ENCODE measurements at regions not wholly inside any gene's neighbourhood (a gene's known extent, or its start where the extent isn't known, plus 50 kb on each side); places are given as distances from the start of the nearest gene placed in this dataset.
"Not testable (repeated sequence)": the region's sequence is repeated elsewhere in the genome, so short reads cannot be mapped to it uniquely, and the experiment has no call there.

- DNase-seq (ENCODE audit: low spot score): no peak
- in situ Hi-C loops (cut with HindIII; ENCODE audit: low sequenced_read_pairs): no loop called here
These were observed 445.2 kb upstream of the ID4 start for GRCh38 chr6:19391926-19392325.

DNA sequence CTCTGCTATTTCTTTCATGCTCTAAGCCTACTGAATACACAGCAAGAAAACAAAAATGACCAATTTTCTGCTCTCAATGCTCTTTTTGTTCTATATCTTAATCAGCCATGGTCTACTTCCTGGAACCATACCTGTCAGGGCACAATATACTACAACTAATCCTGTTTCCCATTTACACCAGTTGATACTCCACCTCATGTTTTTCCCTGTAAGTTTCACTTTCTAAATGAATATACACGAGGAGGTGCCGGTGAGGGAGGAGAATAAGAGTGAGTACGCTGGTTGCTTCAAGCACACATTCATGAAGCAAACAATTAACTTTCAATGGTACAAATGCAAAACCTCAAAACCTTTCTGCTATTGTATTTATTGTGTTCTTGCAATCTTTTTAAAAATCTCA is 443.1 kb upstream of the ID4 start:
- DNase-seq (ENCODE audit: low spot score): no peak
- in situ Hi-C loops (cut with HindIII; ENCODE audit: low sequenced_read_pairs): no loop called here

DNA sequence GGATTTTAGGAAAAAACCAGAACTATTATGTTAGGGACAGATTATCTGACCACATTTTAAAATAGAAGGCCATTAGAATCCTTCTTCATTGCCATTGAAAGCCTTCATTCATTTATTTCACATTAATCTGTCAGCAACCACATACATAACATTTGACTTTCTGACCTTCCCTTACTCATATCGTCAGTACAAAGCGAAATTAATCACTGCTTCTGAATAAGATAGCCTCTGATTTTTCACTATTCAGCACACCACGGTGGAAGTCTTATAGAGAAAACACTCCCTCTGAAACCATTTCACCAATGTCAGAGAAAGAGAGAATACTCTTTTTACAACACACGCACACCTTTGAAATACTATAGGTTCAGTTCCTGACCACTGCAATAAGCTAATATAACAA is 442.5 kb upstream of the ID4 start:
- no peak for DNase-seq (ENCODE audit: low spot score)
- in situ Hi-C loops (cut with HindIII; ENCODE audit: low sequenced_read_pairs): no loop called here

- in situ Hi-C loops (cut with HindIII; ENCODE audit: low sequenced_read_pairs): no loop called here
- DNase-seq (ENCODE audit: low spot score): no peak
These were observed 441.9 kb upstream of the ID4 start for GRCh38 chr6:19395316-19395715.

- DNase-seq (ENCODE audit: low spot score): peak; percentile 87
- in situ Hi-C loops (cut with HindIII; ENCODE audit: low sequenced_read_pairs): no loop called here
These were observed 437.8 kb upstream of the ID4 start for GRCh38 chr6:19399406-19399805.

DNA sequence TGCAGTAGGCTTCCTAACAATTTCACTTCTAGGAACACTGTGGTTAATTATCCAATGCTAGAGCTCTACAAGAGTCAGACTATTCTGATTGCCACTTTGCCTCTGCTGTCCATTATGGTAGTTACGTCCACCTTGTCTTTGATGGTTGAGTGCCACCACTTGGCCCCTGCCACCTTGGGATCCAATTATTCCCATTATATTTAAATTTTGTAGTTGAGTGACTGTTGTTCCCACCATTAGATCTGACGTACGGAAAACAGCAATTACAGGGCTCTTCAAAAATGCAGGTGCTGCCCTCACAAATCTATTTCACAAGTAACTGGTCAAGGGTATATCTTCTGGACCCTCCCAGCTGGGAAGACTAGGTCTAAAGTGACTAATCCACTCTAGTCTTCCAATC is 432.3 kb upstream of the ID4 start:
- DNase-seq (ENCODE audit: low spot score); in situ Hi-C loops (cut with HindIII; ENCODE audit: low sequenced_read_pairs): not testable (repeated sequence)

GRCh38 chr6:19408331-19408730 is 428.8 kb upstream of the ID4 start:
- DNase-seq (ENCODE audit: low spot score): peak; percentile 36
- in situ Hi-C loops (cut with HindIII; ENCODE audit: low sequenced_read_pairs): no loop called here

GRCh38 chr6:19410481-19410880 is 426.7 kb upstream of the ID4 start:
- no peak for DNase-seq (ENCODE audit: low spot score)
- in situ Hi-C loops (cut with HindIII; ENCODE audit: low sequenced_read_pairs): no loop called here

DNA sequence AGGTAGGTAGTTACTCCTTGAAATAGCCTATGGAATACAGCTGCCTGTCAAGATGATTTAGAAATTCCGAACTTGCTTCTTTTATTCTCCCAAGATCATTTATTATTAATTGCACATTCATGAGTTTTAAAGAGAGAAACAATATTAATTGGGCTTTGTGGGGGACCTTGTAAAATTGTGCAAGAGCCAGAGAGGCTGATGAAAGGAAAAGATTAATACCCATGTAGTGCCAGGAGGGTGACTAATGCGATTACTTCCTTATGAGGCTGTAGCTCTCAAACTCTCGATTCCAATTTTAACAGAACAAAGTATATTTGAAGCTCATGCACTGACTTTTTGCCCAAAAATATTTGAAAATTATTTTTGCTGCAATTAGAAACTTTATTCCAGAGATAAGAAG is 423.8 kb upstream of the ID4 start:
- no peak for DNase-seq (ENCODE audit: low spot score)
- in situ Hi-C loops (cut with HindIII; ENCODE audit: low sequenced_read_pairs): no loop called here

DNA sequence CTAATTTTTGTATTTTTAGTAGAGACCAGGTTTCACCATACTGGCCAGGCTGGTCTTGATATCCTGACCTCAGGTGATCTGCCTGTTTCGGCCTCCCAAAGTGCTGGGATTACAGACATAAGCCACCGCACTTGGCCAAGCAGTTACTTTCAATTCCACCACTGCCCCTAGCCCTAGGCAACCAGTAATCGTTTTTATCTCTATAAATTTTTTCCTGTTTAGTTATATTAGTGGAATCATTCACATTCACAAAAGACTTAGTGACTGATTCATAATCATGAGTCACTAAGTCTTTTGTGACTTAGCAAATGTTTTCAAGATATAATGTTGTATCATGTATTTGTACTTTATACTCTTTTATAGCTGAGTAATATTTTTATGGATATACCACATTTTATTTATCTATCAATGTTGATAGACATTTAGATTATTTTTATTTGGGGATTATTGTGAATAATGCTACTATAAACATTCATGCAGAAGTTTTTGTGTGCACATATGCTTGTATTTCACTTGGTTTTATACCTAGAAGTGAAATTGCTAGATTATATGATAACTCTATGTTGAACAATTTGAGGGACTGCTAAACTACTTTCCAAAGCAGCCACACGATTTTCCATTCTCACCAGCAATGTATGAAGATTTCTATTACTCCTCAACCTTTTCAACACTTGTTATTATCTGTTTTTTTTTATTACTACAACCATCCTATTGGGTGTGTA is 421.4 kb upstream of the ID4 start:
- in situ Hi-C loops (cut with HindIII; ENCODE audit: low sequenced_read_pairs): no loop called here
- DNase-seq (ENCODE audit: low spot score): no peak

GRCh38 chr6:19416811-19417210 is 420.4 kb upstream of the ID4 start:
- in situ Hi-C loops (cut with HindIII; ENCODE audit: low sequenced_read_pairs): no loop called here
- DNase-seq (ENCODE audit: low spot score): no peak

DNA sequence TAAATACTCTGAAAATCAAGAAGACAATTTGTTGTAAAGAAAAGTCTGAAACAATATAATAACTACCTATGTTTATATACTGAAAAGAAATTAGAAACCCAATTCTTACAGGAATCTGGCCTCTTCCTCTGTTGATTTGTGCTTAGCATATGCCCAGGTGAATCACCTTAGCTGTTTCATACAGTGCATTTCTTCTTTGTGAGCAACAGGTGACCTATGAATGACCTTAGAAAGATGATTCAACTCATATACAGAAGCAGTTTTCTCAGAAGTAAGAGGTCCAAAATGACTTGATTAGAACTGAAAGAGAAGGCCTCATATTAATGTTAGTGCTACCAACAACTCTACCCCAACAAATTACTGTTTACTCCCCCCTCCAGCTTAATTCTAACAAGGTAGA is 419.5 kb upstream of the ID4 start:
- DNase-seq (ENCODE audit: low spot score): no peak
- in situ Hi-C loops (cut with HindIII; ENCODE audit: low sequenced_read_pairs): no loop called here

- DNase-seq (ENCODE audit: low spot score): no peak
- in situ Hi-C loops (cut with HindIII; ENCODE audit: low sequenced_read_pairs): no loop called here
These were observed 412.3 kb upstream of the ID4 start for GRCh38 chr6:19424853-19425252.

DNA sequence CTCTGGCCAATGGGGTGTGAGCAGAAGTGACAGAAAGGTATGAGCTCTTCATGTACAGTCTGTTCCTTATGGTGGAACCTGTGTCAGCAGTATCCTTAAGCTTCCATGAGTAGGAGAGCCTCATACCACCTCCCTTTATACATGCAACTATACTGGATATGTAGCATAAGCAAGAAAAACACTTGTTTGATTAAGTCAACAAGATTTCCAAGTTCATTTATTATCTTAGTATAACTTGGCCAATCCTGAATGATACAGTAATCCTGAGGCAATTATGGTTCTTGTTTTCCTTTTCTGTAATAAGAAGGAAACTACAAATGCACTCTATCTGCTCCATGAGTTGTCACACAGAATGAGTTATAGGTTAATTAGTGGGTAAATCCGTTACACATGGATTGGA is 409.6 kb upstream of the ID4 start:
- in situ Hi-C loops (cut with HindIII; ENCODE audit: low sequenced_read_pairs): no loop called here
- no peak for DNase-seq (ENCODE audit: low spot score)

- in situ Hi-C loops (cut with HindIII; ENCODE audit: low sequenced_read_pairs): no loop called here
- DNase-seq (ENCODE audit: low spot score): peak; percentile 8
These were observed 404.1 kb upstream of the ID4 start for GRCh38 chr6:19432966-19433498.

- in situ Hi-C loops (cut with HindIII; ENCODE audit: low sequenced_read_pairs): no loop called here
These were observed 403.1 kb upstream of the ID4 start for GRCh38 chr6:19434065-19434464.

DNA sequence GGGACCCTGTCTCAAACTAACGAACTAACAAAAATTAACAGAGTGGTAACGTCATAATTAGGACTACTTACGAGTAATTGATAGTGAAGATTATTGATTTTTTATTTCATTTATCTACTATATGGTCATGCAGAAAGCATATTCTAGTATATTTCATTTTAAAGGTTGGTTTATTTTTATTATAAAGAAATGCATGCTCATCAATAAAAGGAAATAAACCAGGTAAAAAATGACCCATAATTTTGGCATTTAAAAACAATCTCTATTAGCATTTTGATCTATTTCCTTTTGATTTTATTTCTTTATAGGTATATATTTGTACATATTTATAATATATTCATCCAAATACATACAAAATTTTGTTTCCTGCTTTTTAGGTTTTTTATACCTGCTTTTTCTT is 401.4 kb upstream of the ID4 start:
- in situ Hi-C loops (cut with HindIII; ENCODE audit: low sequenced_read_pairs): no loop called here

More at GRCh38 chr6:19434065-19434464, 403.1 kb upstream of the ID4 start:
- DNase-seq (ENCODE audit: low spot score): no peak

GRCh38 chr6:19438566-19439353 is 398.4 kb upstream of the ID4 start:
- DNase-seq (ENCODE audit: low spot score): no peak
- in situ Hi-C loops (cut with HindIII; ENCODE audit: low sequenced_read_pairs): no loop called here

More for the DNA sequence above, 401.4 kb upstream of the ID4 start:
- DNase-seq (ENCODE audit: low spot score): no peak

- no peak for DNase-seq (ENCODE audit: low spot score)
- in situ Hi-C loops (cut with HindIII; ENCODE audit: low sequenced_read_pairs): no loop called here
These were observed 396.6 kb upstream of the ID4 start for GRCh38 chr6:19440531-19440930.

DNA sequence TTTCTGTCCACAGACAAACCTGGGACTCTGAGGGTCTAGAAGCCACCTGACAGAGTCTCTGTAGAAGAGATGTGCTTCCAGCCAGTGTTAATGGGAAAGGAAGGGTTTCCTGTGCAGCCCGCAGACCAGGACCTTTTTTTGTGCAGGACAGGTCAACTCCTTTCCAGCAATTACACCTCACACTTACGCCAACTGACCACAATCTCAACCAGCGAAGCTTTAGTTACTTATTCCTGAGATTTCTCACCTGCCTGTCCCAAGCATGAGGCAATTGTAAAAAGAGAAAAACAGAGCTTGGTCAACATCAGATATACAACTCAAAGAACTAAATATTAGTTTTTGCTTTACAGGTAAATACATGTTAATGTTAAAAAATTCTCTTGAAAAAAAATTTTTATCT is 393.8 kb upstream of the ID4 start:
- in situ Hi-C loops (cut with HindIII; ENCODE audit: low sequenced_read_pairs): no loop called here
- DNase-seq (ENCODE audit: low spot score): no peak

DNA sequence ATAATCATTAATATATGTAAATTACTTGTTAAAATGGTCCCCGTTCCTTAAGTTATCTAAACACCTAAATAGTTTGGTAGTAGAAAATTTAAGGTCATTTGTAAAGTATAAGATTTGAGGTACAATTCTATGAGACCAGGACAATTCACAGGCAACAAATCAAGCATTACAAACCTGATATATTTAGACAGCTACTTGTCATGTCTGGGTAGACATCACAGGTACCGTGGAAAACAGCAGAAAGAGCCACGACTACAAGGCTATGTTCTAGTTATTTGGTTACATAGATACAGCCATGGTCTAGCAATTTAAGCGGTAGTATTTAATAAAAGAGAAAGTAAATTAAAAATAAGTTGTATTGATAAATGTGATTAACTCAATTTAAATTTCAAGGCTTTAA is 393.1 kb upstream of the ID4 start:
- in situ Hi-C loops (cut with HindIII; ENCODE audit: low sequenced_read_pairs): no loop called here
- DNase-seq (ENCODE audit: low spot score): no peak

All from G401 (cell line).